Panc1 (cell line): ENCODE measurements at regions not wholly inside any gene's neighbourhood (a gene's known extent, or its start where the extent isn't known, plus 50 kb on each side); places are given as distances from the start of the nearest gene placed in this dataset.

Experiments
- ATAC-seq: fragments of 200-7000 bp; cut with Tn5 transposase; 2 replicates; pipeline ENCODE4 v1.9.1; 2020; ENCODE audit warnings: mild to moderate bottlenecking, moderate library complexity
- BruUV-seq: library from RNA; stranded (reverse); fragments of 400-500 nt; replicated peaks from 2 replicates; lab custom pipeline; 2021; lab: Mats Ljungman, UMichigan
- CTCF ChIA-PET: fragments of 300-600 bp; sonication (Branson Sonifier 250); formaldehyde crosslinking; loops from one replicate; lab custom pipeline; 2022; ENCODE audit warnings: antibody characterized with exemption; lab: Charles Lee
- POLR2A ChIA-PET: fragments of 300-600 bp; sonication (Branson Sonifier 250); formaldehyde crosslinking; loops from one replicate; lab custom pipeline; 2022; ENCODE audit warnings: antibody characterized with exemption; lab: Charles Lee
- DNase-seq: peaks from one replicate; pipeline ENCODE4 v3.0.0-alpha.2; 2010; ENCODE audit warnings: low read depth, low spot score
- H3K27ac ChIP-seq: 2 replicates; pipeline ENCODE4 v1.5.1; 2011; ENCODE audit warnings: mild to moderate bottlenecking, low read length, inconsistent platforms
- H3K27me3 ChIP-seq: fragments of 200-500 bp; sonication (Bioruptor generic); 2 replicates; pipeline ENCODE4 v1.6.0; 2014; ENCODE audit warnings: low read length, inconsistent platforms; ENCODE audit not compliant: control insufficient read depth, insufficient read depth
- H3K36me3 ChIP-seq: fragments of 200-500 bp; sonication (Bioruptor generic); 2 replicates; pipeline ENCODE4 v1.5.1; 2014; ENCODE audit warnings: inconsistent platforms, mild to moderate bottlenecking, low read length, moderate library complexity; ENCODE audit not compliant: control insufficient read depth, insufficient read depth
- H3K4me1 ChIP-seq: 2 replicates; pipeline ENCODE4 v1.5.1; 2011; ENCODE audit warnings: inconsistent platforms, mild to moderate bottlenecking, low read length, moderate library complexity; ENCODE audit not compliant: control insufficient read depth, insufficient read depth
- H3K4me3 ChIP-seq, 2 experiments: 2 replicates each; pipeline ENCODE4 v1.5.1; 2011 to 2012; ENCODE audit warnings: low read depth in 2 of 2, low read length in 2 of 2, mild to moderate bottlenecking in 2 of 2, inconsistent platforms in 1 of 2, moderate library complexity in 1 of 2
- H3K9me3 ChIP-seq: fragments of 200-500 bp; sonication (Bioruptor generic); 2 replicates; pipeline ENCODE4 v1.5.1; 2014; ENCODE audit warnings: low read depth, mild to moderate bottlenecking, inconsistent platforms, low read length, moderate library complexity; ENCODE audit not compliant: control insufficient read depth, insufficient read depth
- CTCF ChIP-seq: fragments of 450-650 bp; IDR thresholded peaks from 2 replicates; pipeline ENCODE4 v1.5.1; 2017; ENCODE audit warnings: mild to moderate bottlenecking
- POLR2AphosphoS5 ChIP-seq: IDR thresholded peaks from 2 replicates; pipeline ENCODE4 v1.6.1; 2012; ENCODE audit warnings: mild to moderate bottlenecking, low read depth, low read length, moderate library complexity
- REST ChIP-seq, 2 experiments: IDR thresholded peaks; 2 replicates each; pipeline ENCODE4 v1.6.1; 2011 to 2012; ENCODE audit warnings: low read depth in 2 of 2, control low read depth in 1 of 2, low read length in 1 of 2, mild to moderate bottlenecking in 1 of 2, moderate library complexity in 1 of 2; ENCODE audit not compliant: insufficient read depth in 1 of 2
- SIN3A ChIP-seq: IDR thresholded peaks from 2 replicates; pipeline ENCODE4 v1.6.1; 2012; ENCODE audit warnings: low read depth, mild to moderate bottlenecking, low read length, moderate library complexity, borderline replicate concordance; ENCODE audit not compliant: insufficient read depth
- TCF7L2 ChIP-seq: IDR thresholded peaks from 2 replicates; pipeline ENCODE4 v1.6.1; 2011; ENCODE audit warnings: mild to moderate bottlenecking, low read depth, low read length, inconsistent platforms
- in situ Hi-C: cut with HindIII; loops from 2 replicates; pipeline ENCODE4 v1.10.0; 2016; ENCODE audit warnings: low sequenced_read_pairs, low pct_unique_long_range_greater_than_20kb
- intact Hi-C: fragments of 100-400 bp; cut with micrococcal nuclease; formaldehyde crosslinking; loops from one replicate; pipeline ENCODE4 v1.10.0; 2022; ENCODE audit not compliant: unreplicated experiment

- ChIA-PET CTCF (no interaction called here), POLR2A (no interaction called here)
- Histone ChIP-seq H3K36me3 (no peaks in the 10 kb centered on the region), H3K4me1 (no peaks in the 10 kb centered on the region), H3K27me3 (no peaks in the 10 kb centered on the region), H3K27ac (no peak overlapping the region), H3K9me3 (no peaks in the 10 kb centered on the region), H3K4me3 (no peak overlapping the region)
- no peak for ATAC-seq
- in situ Hi-C loops = no loop called here
- TF ChIP-seq TCF7L2 (no peak), REST (IDR thresholded peaks at IDR 0.05; ENCODE audit: insufficient read depth in 1 of 2, low read depth in 2 of 2, low read length in 1 of 2) (no peak), CTCF (no peak), SIN3A (no peak), POLR2AphosphoS5 (no peak)
- DNase-seq = no peak
- no TSS peak for BruUV-seq
- intact Hi-C loops = no loop called here
Measured at GRCh38 chr14:48983351-48983888, 602.8 kb downstream of the RPS29 start.

GRCh38 chr14:48974994-48975393 lies 611.2 kb downstream of the RPS29 start:
- POLR2A ChIA-PET = no interaction called here
- Histone ChIP-seq H3K27ac (no peak overlapping the region), H3K4me1 (no peaks in the 10 kb centered on the region), H3K9me3 (no peaks in the 10 kb centered on the region), H3K27me3 (no peaks in the 10 kb centered on the region), H3K4me3 (no peak overlapping the region), H3K36me3 (no peaks in the 10 kb centered on the region)
- no peak for TF ChIP-seq TCF7L2
- no peak for TF ChIP-seq SIN3A
- TF ChIP-seq REST (IDR thresholded peaks at IDR 0.05; ENCODE audit: insufficient read depth in 1 of 2, low read depth in 2 of 2, low read length in 1 of 2) = no peak
- TF ChIP-seq POLR2AphosphoS5 = no peak
- no peak for TF ChIP-seq CTCF
- in situ Hi-C loops = no loop called here
- DNase-seq (no peak), ATAC-seq (no peak)
- BruUV-seq = no TSS peak
- intact Hi-C loops = no loop called here
- CTCF ChIA-PET = no interaction called here
